Neuron (in vitro differentiated cells): ENCODE measurements at regions not wholly inside any gene's neighbourhood (a gene's known extent, or its start where the extent isn't known, plus 50 kb on each side); places are given as distances from the start of the nearest gene placed in this dataset.
A peak's percentile ranks its signal among the peaks of the same experiment; 100 is the strongest.
"Not testable (repeated sequence)": the region's sequence is repeated elsewhere in the genome, so short reads cannot be mapped to it uniquely, and the experiment has no call there.

Experiments used
- H2AFZ ChIP-seq: one replicate; pipeline ENCODE4 v1.6.1; 2013; ENCODE audit warnings: low read depth, mild to moderate bottlenecking, inconsistent platforms, low read length, moderate library complexity
- H3K27me3 ChIP-seq: one replicate; pipeline ENCODE4 v1.6.1; 2013; ENCODE audit warnings: low read length; ENCODE audit not compliant: insufficient read depth
- H3K36me3 ChIP-seq: one replicate; pipeline ENCODE4 v1.6.1; 2013; ENCODE audit warnings: low read length; ENCODE audit not compliant: insufficient read depth
- H3K4me1 ChIP-seq: one replicate; pipeline ENCODE4 v1.6.1; 2013; ENCODE audit warnings: low read length; ENCODE audit not compliant: insufficient read depth
- H3K4me3 ChIP-seq: 2 replicates; pipeline ENCODE4 v1.5.1; 2013; ENCODE audit warnings: mild to moderate bottlenecking, low read length, moderate library complexity
- H3K9me3 ChIP-seq: one replicate; pipeline ENCODE4 v1.6.1; 2013; ENCODE audit warnings: low read length

DNA sequence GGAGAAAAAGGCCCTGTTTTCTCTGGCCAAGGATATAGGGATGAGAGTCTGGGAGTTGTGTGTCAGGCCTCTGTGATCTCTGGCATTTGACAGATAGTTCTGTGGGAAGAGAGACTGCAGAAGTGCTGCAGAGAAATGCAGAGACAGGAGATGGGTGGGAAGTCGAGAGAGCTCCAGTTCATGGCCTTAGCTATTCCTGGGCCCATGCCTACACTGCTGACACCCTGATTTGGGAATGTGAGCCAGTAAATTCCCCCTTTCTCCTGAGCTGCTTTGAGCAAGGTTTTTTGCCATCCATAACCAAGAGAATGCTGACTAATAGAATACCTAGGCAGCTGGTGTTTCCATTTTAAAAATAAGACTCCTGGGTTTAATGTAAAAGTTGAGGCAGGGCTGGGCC, 59.3 kb downstream of the EBLN2 start:
- Histone ChIP-seq H3K27me3 (no peaks in the 10 kb centered on the region), H2AFZ (no peak overlapping the region), H3K9me3 (no peaks in the 10 kb centered on the region)

DNA sequence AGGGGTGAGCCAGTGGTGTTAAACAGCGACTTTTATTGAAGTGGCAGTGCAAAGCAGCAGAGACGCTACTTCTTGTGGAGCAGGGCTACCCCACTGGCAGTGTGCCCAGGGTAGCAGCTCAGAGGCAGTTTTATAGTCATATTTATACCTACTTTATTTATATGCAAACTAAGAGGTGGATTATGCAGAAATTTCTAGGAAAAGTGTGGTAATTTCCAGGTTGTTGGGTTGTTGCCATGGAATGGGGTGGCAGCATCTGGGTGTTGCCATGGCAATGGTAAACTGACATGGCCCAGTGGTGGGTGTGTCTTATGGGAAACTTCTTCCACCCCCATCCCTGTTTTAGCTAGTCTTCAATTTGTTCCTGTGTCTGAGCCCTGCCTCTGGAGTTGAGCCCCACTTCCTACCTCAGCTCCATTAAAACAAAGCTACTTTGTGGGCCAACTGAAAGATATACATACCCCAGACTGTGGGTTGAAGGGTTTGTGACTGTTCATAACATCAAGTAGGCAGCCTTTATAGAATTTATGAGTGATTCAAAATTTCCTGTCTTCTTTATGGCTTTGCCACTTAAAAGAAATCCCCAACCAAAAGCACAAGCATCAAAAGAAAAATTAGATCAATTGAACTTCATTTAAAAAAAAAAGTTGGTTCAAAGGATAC, 60.3 kb downstream of the EBLN2 start:
- Histone ChIP-seq H3K36me3 (no peaks in the 10 kb centered on the region), H2AFZ (no peak overlapping the region), H3K4me1 (no peaks in the 10 kb centered on the region), H3K9me3 (no peaks in the 10 kb centered on the region), H3K27me3 (no peaks in the 10 kb centered on the region), H3K4me3 (no peak overlapping the region)

More for the DNA sequence above, 59.3 kb downstream of the EBLN2 start:
- Histone ChIP-seq H3K4me3 (no peak overlapping the region), H3K4me1 (no peaks in the 10 kb centered on the region), H3K36me3 (no peaks in the 10 kb centered on the region)

DNA sequence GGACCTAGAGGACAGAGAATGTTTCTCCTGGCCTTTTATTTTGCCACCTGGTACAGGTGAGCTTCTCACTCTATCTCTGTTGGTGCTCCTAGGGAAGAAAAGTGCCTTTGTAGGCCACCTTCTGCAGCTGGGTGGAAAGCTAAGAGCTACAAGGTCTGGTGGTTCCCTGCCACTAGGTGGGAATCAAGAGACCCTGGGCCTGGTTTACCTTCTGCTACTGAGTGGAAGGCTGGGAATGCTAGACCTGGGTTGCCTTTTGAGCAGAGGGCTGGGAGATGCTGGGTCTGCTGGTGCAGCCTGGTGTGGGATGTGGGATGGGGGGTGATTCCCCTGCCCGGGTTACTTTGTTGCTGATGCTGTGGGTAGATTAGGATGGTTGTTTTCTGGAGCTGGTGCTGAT, 72.6 kb downstream of the EBLN2 start:
- H3K27me3 ChIP-seq: no peaks in the 10 kb centered on the region
- H2AFZ ChIP-seq: no peak overlapping the region
- no peak overlapping the region for H3K4me3 ChIP-seq
- no peaks in the 10 kb centered on the region for H3K36me3 ChIP-seq
- H3K4me1 ChIP-seq: no peaks in the 10 kb centered on the region
- no peaks in the 10 kb centered on the region for H3K9me3 ChIP-seq

DNA sequence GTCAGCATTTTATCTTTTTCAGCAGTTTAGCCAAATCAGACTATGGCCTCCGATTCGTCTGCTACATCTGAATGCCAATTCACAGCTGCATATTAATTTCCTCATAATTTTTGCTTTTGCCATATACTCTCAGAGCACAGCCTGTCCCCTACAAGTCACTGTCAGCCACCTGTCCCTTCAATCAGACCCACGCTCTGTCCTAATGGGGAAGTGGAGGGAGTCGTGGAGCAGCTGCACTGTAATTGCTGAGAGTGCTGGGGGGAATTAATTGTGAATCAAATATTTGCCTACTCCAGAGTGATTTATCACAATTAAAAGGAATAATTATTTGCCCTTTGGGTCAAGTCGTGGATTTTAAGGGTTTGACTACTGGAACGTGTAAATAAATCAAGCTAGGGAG, 75.5 kb downstream of the EBLN2 start:
- no peaks in the 10 kb centered on the region for H3K27me3 ChIP-seq
- H3K36me3 ChIP-seq: no peaks in the 10 kb centered on the region
- H3K4me1 ChIP-seq: no peaks in the 10 kb centered on the region
- H3K4me3 ChIP-seq: no peak overlapping the region
- H3K9me3 ChIP-seq: no peaks in the 10 kb centered on the region
- no peak overlapping the region for H2AFZ ChIP-seq

DNA sequence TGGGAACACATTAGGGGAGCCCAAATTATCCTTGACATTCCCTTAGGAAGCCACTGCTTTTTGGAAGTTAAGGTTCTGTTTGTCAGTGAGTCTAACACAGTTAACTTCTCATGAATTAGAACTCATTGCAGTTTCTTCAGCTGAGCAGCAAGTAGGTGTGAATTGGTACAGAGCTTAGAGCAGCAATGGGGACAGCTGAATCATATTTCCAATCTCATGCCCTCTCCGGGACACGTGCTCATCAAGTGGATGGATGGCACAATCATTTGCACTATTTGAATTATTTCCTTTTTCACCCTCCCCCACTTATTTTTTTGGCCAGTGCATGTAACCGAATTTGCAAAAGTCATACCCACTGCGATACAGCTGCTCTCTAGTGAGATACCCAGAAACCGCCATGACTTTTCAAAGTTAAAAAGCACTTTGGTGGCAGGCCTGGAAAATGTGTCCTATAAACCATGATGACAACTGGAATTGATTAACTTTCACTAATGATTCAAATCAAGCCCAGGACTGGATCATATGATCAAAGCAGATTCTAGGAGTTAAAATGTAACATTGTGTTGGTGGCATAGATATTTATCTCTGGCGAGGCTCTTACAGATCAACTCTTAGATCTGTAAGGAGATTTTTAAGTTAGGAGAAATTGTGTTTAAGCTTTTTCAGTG, 76.4 kb downstream of the EBLN2 start:
- Histone ChIP-seq H3K4me3 (no peak overlapping the region), H3K36me3 (no peaks in the 10 kb centered on the region), H2AFZ (no peak overlapping the region), H3K27me3 (no peaks in the 10 kb centered on the region), H3K4me1 (no peaks in the 10 kb centered on the region), H3K9me3 (no peaks in the 10 kb centered on the region)

DNA sequence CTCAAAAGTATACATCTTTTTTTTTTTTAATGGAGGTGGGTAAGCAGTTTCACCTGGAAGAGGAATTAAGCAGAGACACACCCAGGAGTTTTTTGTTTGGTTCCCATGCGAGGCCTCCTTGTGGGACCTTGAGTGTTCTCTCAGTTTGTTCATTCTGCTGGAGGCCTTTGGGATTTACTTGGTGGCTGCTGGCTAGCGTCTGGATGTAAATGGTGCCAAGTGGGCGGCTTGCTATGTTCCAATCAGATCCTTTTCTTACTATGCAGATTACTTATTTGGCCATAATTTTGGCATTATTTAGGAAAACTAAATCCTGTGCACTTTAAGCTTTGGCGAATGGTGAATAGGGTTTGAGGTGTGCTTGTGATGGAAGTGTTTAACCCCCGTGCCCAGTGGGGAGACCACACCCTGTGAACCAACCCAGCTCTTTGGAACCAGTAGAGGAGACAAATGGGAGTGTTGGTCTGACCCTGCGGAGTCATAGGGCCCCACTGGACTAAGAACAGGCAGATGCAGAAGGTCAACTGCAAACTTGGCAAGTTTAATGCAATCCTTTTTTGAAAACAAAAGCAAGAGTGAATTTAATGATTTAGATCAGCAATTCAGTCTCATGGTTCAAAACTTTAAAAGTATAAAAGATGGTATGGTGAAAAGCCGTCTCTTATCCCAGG, 79.4 kb downstream of the EBLN2 start:
- H3K4me1 ChIP-seq: peaks cover 13% of the 10 kb centered on the region
- H3K27me3 ChIP-seq: no peaks in the 10 kb centered on the region
- no peak overlapping the region for H3K4me3 ChIP-seq
- H3K36me3 ChIP-seq: no peaks in the 10 kb centered on the region
- no peaks in the 10 kb centered on the region for H3K9me3 ChIP-seq
- H2AFZ ChIP-seq: no peak overlapping the region

DNA sequence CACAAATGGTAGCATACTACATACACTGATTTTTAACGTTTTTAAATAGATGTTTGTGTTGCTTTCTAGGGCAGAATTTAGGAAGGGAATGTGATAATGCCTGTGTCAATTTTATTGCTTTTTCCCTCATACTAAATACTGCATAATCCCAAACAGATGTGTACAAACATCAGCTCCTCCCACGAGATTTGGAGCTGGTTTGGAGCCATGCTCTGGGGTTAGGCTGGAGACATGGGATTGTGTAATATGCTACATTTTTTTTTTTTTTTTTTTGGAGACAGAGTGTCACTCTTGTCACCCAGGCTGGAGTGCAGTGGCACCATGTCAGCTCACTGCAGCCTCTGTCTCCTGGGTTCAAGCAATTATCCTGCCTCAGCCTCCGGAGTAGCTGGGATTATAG, 80.1 kb downstream of the EBLN2 start:
- Histone ChIP-seq H2AFZ (no peak overlapping the region), H3K4me3 (no peak overlapping the region), H3K36me3 (no peaks in the 10 kb centered on the region), H3K9me3 (no peaks in the 10 kb centered on the region), H3K4me1 (peaks cover 13% of the 10 kb centered on the region), H3K27me3 (no peaks in the 10 kb centered on the region)

DNA sequence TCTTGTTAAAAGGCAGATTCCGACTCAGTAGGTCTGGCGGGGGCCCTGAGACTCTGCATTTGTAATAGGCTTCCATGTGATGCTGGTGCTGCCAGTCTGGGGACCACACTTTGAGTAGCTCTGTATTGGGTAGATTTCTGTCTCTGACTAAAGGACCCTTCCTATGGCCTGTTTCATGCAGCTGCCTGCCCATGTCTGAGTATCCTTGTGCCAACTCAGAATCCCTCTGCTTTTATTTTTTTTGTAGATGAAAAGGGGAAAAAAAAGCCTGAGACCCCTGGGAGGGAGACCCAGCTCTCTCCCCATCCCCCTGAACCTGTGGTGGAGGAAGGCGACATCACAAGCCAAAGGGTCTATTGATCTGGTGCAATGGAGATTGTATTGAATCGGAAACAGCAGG, 81.9 kb downstream of the EBLN2 start:
- Histone ChIP-seq H3K9me3 (no peaks in the 10 kb centered on the region), H3K4me3 (no peak overlapping the region), H3K4me1 (peaks cover 13% of the 10 kb centered on the region), H3K27me3 (no peaks in the 10 kb centered on the region), H3K36me3 (no peaks in the 10 kb centered on the region), H2AFZ (peak overlapping the region; percentile 26)

DNA sequence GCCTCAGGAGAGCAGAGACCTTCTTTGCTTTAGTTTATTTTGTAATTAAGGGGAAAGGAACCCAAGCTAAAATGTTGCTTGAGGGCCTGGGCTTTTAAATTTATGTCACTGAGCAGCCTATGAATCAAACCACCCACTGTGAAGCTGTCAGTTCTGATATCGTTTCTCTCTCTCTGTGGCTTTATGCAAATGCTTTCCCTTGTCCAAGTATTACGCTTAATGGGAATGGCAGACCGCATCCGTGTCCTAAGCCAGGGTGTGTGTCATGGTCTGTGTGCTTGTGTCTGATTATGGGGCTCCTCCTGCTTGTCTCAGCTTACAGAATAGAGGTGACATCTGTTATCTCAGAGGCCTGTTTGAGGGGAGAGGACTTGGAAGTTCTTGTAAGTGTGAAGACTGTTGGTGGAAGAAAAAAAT, 82.4 kb downstream of the EBLN2 start:
- no peaks in the 10 kb centered on the region for H3K36me3 ChIP-seq
- H3K9me3 ChIP-seq: no peaks in the 10 kb centered on the region
- H3K4me3 ChIP-seq: no peak overlapping the region
- no peaks in the 10 kb centered on the region for H3K27me3 ChIP-seq
- peaks cover 13% of the 10 kb centered on the region for H3K4me1 ChIP-seq
- peak overlapping the region; percentile 26 for H2AFZ ChIP-seq

DNA sequence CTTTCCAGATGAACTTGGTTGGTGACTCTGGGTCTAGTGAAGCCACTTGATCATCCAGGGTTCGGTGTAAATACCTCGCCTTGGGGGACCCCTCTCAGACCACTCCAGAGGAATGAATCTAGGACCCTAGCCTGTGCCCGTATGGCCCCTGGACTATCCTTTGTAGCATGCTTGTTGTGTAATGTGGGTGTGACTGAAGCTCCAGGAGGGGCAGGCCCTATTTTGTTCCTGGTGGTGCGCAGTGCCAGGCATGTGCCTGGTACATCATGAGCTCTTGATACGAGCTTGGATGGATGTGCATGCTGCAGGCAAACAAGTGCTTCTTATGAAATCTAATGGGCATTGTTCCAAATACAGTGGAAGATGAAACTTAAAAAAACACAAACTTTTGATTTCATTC, 82.8 kb downstream of the EBLN2 start:
- Histone ChIP-seq H3K4me3 (no peak overlapping the region), H2AFZ (peak overlapping the region; percentile 26), H3K27me3 (no peaks in the 10 kb centered on the region), H3K4me1 (peaks cover 13% of the 10 kb centered on the region), H3K36me3 (no peaks in the 10 kb centered on the region), H3K9me3 (no peaks in the 10 kb centered on the region)

DNA sequence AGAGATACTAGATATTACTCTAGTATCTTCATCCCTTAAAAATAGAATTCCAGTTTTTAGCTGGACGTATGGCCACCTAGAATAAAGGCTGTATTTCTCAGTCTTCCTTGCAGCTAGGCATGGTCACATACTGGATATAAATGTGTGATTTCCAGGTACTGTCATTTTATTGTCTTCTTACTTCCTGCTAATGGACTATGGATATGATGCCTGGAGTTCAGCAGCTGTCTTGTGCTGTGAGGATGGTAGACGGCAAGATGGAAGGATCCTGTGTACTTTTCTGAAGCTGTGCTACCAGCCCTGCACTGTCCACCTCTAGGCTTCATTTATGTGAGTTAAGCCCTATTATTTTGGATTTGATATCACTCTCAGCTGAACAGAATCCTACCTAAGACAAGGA, 83.4 kb downstream of the EBLN2 start:
- Histone ChIP-seq H3K4me1 (peaks cover 13% of the 10 kb centered on the region), H3K4me3 (no peak overlapping the region), H3K27me3 (no peaks in the 10 kb centered on the region), H3K36me3 (no peaks in the 10 kb centered on the region), H3K9me3 (no peaks in the 10 kb centered on the region), H2AFZ (no peak overlapping the region)

DNA sequence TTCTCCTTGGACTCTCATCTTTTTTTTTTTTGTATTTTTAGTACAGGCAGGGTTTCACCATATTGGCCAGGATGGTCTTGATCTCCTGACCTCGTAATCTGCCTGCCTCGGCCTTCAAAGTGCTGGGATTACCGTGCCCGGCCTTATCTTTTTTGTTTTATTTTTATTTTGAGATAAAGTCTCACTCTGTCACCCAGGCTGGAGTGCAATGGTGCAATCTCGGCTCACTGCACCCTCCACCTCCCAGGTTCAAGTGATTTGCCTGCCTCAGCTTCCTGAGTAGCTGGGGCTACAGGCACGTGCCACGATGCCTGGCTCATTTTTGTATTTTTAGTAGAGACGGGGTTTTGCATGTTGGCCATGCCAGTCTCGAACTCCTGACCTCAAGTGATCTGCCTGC, 86.0 kb downstream of the EBLN2 start:
- H3K9me3 ChIP-seq, H3K36me3 ChIP-seq, H2AFZ ChIP-seq, H3K4me3 ChIP-seq, H3K27me3 ChIP-seq: not testable (repeated sequence)
- peaks cover 13% of the 10 kb centered on the region for H3K4me1 ChIP-seq

DNA sequence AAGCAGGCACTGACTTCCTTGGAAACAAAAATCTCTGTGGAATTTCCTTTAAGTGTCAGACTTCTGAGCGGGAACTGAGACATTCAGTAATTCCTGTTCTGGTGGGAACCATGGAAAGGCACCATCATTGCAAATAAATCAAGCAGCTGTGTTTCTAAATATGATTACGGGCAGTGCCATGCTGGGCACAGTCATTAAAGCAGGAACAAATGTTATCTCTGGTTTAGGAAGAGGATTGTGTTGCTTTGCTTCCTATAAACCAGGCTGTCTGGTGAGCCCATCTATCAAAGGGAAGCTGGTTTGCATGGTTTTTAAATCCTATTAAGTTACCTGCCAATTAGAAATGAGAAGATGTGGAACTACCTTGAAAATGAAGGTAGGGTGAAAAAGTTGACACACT, 86.7 kb downstream of the EBLN2 start:
- Histone ChIP-seq H3K4me1 (peaks cover 11% of the 10 kb centered on the region), H3K36me3 (no peaks in the 10 kb centered on the region), H3K9me3 (no peaks in the 10 kb centered on the region), H3K27me3 (no peaks in the 10 kb centered on the region), H2AFZ (no peak overlapping the region), H3K4me3 (no peak overlapping the region)
